ENCODE measurements at regions not wholly inside any gene's neighbourhood (a gene's known extent, or its start where the extent isn't known, plus 50 kb on each side); places are given as distances from the start of the nearest gene placed in this dataset.

- TF ChIP-seq ESRRG (CRISPR knock-in tag; IDR thresholded peaks at IDR 0.05): no peak
- no peak for TF ChIP-seq ZNF8 (CRISPR knock-in tag; IDR thresholded peaks at IDR 0.05)
- no peak for TF ChIP-seq CSRNP3 (CRISPR knock-in tag; IDR thresholded peaks at IDR 0.05)
- no peak for TF ChIP-seq ZNF565 (CRISPR knock-in tag; conservative IDR thresholded peaks at IDR 0.05; ENCODE audit: low read depth)
- no peak for TF ChIP-seq ZFP30 (CRISPR knock-in tag; IDR thresholded peaks at IDR 0.05)
- TF ChIP-seq SNAI2 (CRISPR knock-in tag; IDR thresholded peaks at IDR 0.05): no peak
- TF ChIP-seq CREB5 (CRISPR knock-in tag; IDR thresholded peaks at IDR 0.05; ENCODE audit: low read depth): no peak
- TF ChIP-seq TSHZ2 (CRISPR knock-in tag; IDR thresholded peaks at IDR 0.05): no peak
- no peak for TF ChIP-seq OSR1 (CRISPR knock-in tag; IDR thresholded peaks at IDR 0.05)
- TF ChIP-seq ISL1 (CRISPR knock-in tag; IDR thresholded peaks at IDR 0.05): no peak
- no peak for TF ChIP-seq ZFP3 (CRISPR knock-in tag; IDR thresholded peaks at IDR 0.05)
Observed at GRCh38 chr21:35482096-35482495, 433.0 kb upstream of the RUNX1 start.

Measured in SK-N-SH treated with all-trans-retinoic acid at 6 μM for 48 hours (cell line).